GM12874 (cell line): ENCODE measurements at regions not wholly inside any gene's neighbourhood (a gene's known extent, or its start where the extent isn't known, plus 50 kb on each side); places are given as distances from the start of the nearest gene placed in this dataset.

Source experiments
- TF ChIP-seq, protein P1 (sequence below): IDR thresholded peaks from 2 replicates; pipeline ENCODE4 v1.5.1; 2011; ENCODE audit warnings: low read depth, mild to moderate bottlenecking, control low read depth, low read length, moderate library complexity; ENCODE audit not compliant: insufficient read depth

DNA sequence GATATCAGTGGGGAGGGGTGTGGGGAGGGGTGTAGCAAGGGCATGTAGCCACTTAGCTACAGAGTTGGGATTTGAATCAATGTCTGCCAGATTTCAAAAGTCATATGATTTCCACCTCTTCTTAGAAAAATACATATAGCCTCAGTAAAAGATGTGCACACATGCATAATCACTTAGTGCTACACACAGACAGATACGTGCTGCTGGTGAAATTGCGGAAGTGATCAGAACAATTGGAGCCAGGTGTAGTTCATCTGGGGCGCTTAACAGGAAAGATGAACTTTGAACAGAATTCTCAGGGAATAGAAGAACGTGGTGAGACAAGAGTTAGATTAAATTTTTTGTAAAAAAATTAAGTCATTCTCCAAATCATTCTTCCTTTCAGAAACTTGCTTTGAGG is 333.1 kb downstream of the KCNRG start:
- TF ChIP-seq, protein P1, sequence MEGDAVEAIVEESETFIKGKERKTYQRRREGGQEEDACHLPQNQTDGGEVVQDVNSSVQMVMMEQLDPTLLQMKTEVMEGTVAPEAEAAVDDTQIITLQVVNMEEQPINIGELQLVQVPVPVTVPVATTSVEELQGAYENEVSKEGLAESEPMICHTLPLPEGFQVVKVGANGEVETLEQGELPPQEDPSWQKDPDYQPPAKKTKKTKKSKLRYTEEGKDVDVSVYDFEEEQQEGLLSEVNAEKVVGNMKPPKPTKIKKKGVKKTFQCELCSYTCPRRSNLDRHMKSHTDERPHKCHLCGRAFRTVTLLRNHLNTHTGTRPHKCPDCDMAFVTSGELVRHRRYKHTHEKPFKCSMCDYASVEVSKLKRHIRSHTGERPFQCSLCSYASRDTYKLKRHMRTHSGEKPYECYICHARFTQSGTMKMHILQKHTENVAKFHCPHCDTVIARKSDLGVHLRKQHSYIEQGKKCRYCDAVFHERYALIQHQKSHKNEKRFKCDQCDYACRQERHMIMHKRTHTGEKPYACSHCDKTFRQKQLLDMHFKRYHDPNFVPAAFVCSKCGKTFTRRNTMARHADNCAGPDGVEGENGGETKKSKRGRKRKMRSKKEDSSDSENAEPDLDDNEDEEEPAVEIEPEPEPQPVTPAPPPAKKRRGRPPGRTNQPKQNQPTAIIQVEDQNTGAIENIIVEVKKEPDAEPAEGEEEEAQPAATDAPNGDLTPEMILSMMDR, result no peak

DNA sequence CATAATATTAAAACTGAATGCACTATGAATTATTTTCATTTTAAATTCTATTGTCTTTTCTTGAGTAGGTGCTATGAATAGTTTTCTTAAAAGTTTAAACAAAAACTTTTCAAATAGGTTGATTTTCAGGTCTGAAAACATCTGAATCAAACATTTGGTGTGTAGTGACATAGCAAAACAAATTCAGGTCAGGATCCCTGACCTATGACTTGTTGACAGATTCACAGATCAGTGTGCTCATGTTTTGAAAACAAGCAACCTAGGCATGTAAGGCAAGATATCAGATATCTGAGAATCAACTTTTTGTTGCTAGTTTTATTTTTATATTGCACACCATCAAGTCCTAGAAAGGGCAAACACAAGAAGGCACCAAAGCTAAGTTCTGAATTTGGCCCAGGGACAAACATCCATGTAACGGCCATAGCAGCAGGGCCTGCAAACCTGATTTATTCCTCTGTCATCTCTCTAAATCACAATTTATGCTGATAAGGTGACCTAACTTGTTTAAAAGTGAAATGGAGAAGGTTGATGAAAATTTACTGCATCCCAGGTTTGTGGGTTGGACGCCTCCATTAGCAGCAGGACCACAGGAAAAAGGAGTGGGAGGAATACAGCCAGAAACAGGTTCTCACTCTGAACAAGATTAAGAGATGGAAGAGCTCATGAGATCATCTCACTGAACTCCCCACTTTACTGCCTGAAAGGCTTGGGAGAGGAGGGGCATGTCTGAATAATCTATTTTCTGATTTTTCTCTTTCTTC is 337.7 kb downstream of the KCNRG start:
- TF ChIP-seq, protein P1, result no peak

GRCh38 chr13:50353651-50354415 is 338.6 kb downstream of the KCNRG start:
- TF ChIP-seq, protein P1, result no peak

- TF ChIP-seq, protein P1, result no peak
Observed at GRCh38 chr13:50355797-50356196, 340.6 kb downstream of the KCNRG start.

DNA sequence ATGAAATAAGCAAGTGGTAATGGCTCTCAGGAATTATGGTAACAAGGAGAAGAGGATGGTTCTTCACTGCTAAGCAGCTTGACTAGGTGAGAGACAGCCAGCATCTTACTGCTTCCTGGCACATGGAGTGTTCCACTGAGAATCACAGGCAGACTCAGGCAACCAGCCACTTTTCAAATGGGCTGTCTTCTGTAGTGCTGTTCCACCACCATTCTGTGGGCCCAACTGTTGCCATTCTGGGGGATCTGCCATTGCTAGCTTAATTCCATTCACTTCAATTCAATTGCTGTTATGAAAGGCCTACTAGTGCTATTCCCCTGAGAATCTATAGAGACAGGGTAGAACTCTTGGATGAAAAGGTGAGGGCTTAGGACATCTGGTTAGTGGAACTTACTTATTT is 341.9 kb downstream of the KCNRG start:
- TF ChIP-seq, protein P1, result no peak

DNA sequence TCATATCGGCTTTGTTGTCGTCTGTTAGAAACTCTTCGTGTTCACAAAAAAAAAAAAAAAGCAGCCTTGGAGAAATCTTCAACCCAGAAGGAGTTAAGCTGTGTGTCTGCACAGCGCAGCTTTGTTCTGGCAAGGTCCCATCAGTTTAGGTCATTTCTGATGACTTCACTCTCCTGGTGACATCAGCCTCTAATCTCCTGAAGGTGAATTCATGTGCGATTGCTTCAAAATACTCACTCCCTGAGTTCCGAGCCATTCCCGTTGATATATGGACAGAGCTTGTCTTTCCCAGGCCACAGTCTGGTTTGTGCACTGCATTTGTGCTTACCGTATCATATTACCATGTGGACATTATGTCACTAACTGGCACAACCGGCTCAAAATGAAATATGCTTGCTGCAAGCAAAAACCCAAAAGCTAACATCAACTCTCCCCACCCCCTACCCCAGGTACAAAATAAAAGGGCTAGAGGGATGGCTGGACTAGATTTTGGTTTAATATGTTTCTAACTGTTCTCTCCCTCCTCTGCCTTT is 342.4 kb downstream of the KCNRG start:
- TF ChIP-seq, protein P1, result no peak

DNA sequence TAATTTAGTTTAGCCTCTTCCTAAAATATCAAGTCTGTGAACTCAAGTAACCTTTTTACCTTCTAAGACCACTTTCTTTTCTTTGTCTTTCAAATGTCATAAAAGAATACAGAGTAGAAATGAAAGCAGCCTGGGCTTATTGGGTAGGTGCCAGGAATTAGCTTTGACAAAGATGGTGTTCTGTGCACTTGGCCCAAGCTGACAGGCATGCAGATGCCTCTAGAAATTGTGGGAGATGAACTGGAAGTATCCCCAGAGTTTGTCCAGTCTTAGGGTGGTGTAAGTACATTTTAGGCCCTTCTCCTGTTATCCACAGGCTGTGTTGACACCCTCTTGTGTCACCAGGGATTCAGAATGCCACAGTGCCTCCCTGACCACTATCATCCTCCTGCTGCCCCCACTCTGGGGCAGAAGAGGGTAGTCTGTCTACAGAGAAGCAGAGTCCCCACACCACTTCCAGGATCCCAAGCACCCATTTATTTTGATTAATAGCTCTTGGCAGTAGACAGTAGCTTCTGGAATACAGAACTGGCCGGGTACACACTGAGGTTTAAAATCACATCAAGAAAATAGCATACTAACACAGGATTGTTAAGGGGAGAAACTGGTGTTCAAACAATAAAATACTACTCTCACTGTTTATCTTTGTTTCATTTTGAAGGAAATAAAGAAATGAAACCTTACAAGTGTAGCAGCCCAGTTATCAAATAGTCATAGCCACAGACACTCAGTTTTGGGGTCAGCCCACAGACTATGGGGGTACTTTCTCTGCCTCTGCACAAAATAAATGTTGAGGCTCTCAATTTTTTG is 343.2 kb downstream of the KCNRG start:
- TF ChIP-seq, protein P1, result no peak
